ENCODE measurements at regions not wholly inside any gene's neighbourhood (a gene's known extent, or its start where the extent isn't known, plus 50 kb on each side); places are given as distances from the start of the nearest gene placed in this dataset.

DNA sequence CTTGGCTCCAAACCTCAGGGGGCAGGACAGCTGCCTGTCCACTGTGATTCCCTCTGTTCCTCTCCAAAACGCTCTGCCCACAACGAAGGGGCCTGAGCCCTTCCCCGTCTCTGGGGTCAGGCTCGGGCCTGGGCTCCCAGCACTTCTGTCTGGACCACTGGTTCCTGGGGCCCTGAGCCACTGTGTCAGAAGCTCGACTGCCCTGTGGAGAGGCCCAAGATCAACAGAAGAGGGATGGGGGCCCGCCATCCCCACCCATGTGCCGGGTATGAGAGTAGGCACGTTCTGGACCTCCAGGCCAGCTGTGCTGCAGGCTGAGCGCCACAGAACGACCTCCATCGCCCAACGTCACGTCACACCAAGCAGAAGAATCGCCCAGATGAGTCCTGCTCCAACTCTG lies 119.9 kb upstream of the HS6ST1 start:
- Mint-ChIP-seq H3K27ac (no peak overlapping the region), H3K9me3 (no peaks in the 10 kb centered on the region), H3K4me3 (no peak overlapping the region), H3K36me3 (ENCODE audit: low read depth) (no peaks in the 10 kb centered on the region), H3K27me3 (no peaks in the 10 kb centered on the region), H3K4me1 (no peaks in the 10 kb centered on the region)
- ChIA-PET CTCF (no interaction called here), POLR2A (no interaction called here)
- DNase-seq = no peak

- no peaks in the 10 kb centered on the region for H3K4me1 Mint-ChIP-seq
- no peak overlapping the region for H3K4me3 Mint-ChIP-seq
- peak; percentile 3 for DNase-seq
- CTCF ChIA-PET = no interaction called here
- POLR2A ChIA-PET = no interaction called here
- H3K27me3 Mint-ChIP-seq = no peaks in the 10 kb centered on the region
- no peaks in the 10 kb centered on the region for H3K36me3 Mint-ChIP-seq (ENCODE audit: low read depth)
- H3K9me3 Mint-ChIP-seq = no peaks in the 10 kb centered on the region
- no peak overlapping the region for H3K27ac Mint-ChIP-seq
Measured at GRCh38 chr2:128439031-128439790, 120.5 kb upstream of the HS6ST1 start.

- Mint-ChIP-seq H3K27ac (no peak overlapping the region), H3K4me3 (no peak overlapping the region), H3K9me3 (no peaks in the 10 kb centered on the region), H3K27me3 (no peaks in the 10 kb centered on the region), H3K36me3 (ENCODE audit: low read depth) (no peaks in the 10 kb centered on the region), H3K4me1 (no peaks in the 10 kb centered on the region)
- peak; percentile 3 for DNase-seq
- CTCF ChIA-PET = no interaction called here
- POLR2A ChIA-PET = no interaction called here
Measured at GRCh38 chr2:128439791-128440665, 121.4 kb upstream of the HS6ST1 start.

GRCh38 chr2:128440666-128441340 lies 122.1 kb upstream of the HS6ST1 start:
- no peak overlapping the region for H3K4me3 Mint-ChIP-seq
- ChIA-PET POLR2A (no interaction called here), CTCF (no interaction called here)
- H3K4me1 Mint-ChIP-seq = no peaks in the 10 kb centered on the region
- H3K9me3 Mint-ChIP-seq = no peaks in the 10 kb centered on the region
- peak; percentile 7 for DNase-seq
- no peaks in the 10 kb centered on the region for H3K36me3 Mint-ChIP-seq (ENCODE audit: low read depth)
- H3K27me3 Mint-ChIP-seq = no peaks in the 10 kb centered on the region
- H3K27ac Mint-ChIP-seq = no peak overlapping the region

DNA sequence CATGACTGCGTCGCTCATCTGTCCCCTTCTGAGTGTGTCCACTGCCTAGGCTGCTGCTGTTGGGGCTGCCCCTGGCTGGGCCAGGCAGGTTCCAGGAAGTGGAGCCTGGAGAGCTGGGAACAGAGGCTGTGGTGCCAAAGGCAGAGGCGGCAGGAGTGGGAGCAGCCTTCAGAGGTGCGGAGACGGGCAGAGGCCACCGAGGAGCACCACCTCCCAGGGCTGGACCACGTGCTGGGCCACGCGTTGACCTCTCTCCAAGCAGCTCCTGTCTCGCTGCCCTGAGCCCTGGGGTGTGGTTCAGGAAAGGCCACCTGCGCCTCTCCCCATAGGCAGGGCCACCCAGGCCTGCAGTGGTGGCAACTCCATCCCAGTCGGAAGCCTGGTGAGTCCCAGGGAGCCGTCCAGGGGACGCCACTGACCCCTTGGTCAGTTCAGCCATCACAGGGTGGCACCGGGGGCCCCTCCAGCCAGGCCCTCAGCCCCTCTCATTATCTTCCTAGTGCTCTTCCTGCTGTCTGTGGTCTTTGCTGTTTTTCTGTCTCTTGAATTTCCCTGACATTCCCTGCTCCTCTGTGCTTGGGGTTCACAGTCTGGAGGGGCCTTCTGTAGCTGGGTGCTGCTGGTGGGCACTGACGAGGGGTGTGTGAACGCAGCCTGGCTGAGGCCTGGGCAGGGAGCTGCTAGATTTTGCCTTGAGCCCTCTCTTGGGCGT lies 122.8 kb upstream of the HS6ST1 start:
- Mint-ChIP-seq H3K36me3 (ENCODE audit: low read depth) (no peaks in the 10 kb centered on the region), H3K27me3 (no peaks in the 10 kb centered on the region), H3K4me1 (no peaks in the 10 kb centered on the region), H3K9me3 (no peaks in the 10 kb centered on the region), H3K27ac (no peak overlapping the region), H3K4me3 (no peak overlapping the region)
- DNase-seq = peak; percentile 6
- ChIA-PET CTCF (no interaction called here), POLR2A (no interaction called here)

DNA sequence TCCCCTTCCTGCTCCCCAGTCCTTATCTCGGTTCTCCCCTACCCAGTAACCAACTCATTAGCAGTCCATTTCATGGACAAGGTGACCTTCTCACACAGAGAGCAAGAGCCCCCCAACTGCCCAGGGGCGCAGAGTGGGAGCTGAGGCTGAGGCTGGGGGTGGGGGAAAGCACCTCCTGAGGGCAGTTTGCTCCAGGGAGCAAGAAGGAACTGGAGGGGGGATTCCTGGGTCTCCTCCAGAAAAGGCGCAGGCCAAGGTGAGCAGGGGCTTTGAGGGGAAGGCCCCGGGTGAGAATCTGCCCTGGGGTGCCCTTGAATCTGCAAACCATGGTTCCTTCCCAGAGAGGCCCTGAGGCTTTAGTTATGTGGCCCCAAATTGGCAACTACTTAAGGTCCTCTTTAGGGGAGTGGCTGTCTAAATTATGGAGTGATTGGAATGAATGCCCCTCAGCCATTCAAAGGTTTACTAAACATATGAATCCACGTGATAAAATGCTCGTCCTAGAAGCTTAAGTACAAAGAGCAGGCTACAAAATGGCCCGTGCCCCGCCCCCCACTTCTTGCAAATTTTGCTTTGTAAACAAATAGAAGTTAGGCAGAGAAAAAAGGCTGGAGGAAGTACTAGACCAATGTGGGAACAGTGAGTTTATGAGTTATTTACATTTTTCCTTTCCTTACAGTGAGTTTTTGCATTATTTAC lies 123.5 kb upstream of the HS6ST1 start:
- Mint-ChIP-seq H3K27ac (no peak overlapping the region), H3K27me3 (no peaks in the 10 kb centered on the region), H3K4me3 (no peak overlapping the region), H3K36me3 (ENCODE audit: low read depth) (no peaks in the 10 kb centered on the region), H3K9me3 (no peaks in the 10 kb centered on the region), H3K4me1 (no peaks in the 10 kb centered on the region)
- CTCF ChIA-PET = no interaction called here
- POLR2A ChIA-PET = no interaction called here
- peak; percentile 8 for DNase-seq

DNA sequence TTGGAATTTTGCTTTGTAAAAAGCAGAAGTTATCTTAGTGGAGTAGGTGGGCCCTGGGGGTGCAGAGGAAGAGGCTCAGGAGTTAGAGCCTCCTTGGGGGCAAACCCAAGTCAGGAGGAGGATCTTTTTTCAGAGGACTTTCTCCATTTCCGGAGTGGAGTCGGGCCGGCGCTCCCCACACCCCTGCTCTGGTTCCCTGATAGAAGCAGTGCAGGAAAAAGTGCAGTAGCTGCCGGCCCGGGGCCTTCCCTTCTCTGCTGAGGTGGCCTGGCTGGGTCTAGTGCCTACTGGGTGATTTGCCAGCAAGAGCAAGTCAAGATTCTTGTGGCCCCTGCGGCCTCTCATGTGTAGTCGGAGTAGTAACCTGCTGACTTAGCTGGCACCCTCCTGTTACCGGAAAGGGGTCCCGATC lies 124.2 kb upstream of the HS6ST1 start:
- no peaks in the 10 kb centered on the region for H3K9me3 Mint-ChIP-seq
- no peaks in the 10 kb centered on the region for H3K27me3 Mint-ChIP-seq
- POLR2A ChIA-PET = no interaction called here
- CTCF ChIA-PET = no interaction called here
- no peaks in the 10 kb centered on the region for H3K36me3 Mint-ChIP-seq (ENCODE audit: low read depth)
- no peaks in the 10 kb centered on the region for H3K4me1 Mint-ChIP-seq
- H3K4me3 Mint-ChIP-seq = no peak overlapping the region
- H3K27ac Mint-ChIP-seq = no peak overlapping the region
- DNase-seq = peak; percentile 15

GRCh38 chr2:128444121-128444771 lies 125.6 kb upstream of the HS6ST1 start:
- Mint-ChIP-seq H3K27me3 (no peaks in the 10 kb centered on the region), H3K27ac (no peak overlapping the region), H3K4me1 (no peaks in the 10 kb centered on the region), H3K9me3 (no peaks in the 10 kb centered on the region), H3K36me3 (ENCODE audit: low read depth) (no peaks in the 10 kb centered on the region), H3K4me3 (no peak overlapping the region)
- DNase-seq = peak; percentile 13
- ChIA-PET CTCF (no interaction called here), POLR2A (no interaction called here)

DNA sequence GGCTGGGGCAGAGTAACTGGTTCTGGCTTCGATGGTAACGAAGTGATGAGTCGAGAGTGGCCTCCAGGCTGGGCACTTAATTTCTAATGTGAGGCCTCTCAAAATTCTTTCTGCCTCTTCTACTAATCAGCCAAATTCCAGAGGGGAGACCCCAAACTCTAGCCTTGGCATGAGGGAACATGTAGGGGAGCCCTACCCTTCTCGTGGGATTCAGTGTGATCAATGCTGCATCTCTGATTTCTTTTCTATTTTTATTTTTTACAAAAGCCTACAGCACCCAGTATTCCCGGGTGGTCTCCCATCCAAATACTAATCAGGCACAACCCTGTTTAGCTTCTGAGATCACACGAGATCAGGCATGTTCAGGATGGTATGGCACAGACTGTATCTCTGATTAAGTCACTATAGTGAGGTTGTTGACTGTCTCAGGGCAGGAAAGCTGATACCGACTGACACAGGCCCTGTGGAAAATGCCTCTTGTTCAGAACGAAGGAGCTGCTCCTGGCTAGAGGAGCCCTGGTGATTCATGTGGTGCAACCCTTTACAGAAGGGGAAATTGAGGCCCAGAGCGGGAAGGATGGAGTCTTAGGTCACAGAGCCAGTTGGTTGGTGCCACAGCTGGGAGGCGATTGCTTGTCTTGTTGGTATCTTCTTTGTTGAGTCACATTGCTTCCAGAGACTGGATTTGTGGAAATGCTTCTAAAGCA lies 126.3 kb upstream of the HS6ST1 start:
- Mint-ChIP-seq H3K9me3 (no peaks in the 10 kb centered on the region), H3K27me3 (no peaks in the 10 kb centered on the region), H3K4me1 (no peaks in the 10 kb centered on the region), H3K27ac (no peak overlapping the region), H3K36me3 (ENCODE audit: low read depth) (no peaks in the 10 kb centered on the region), H3K4me3 (no peak overlapping the region)
- DNase-seq = no peak
- ChIA-PET CTCF (no interaction called here), POLR2A (no interaction called here)

GRCh38 chr2:128445523-128445900 lies 126.8 kb upstream of the HS6ST1 start:
- DNase-seq = no peak
- ChIA-PET CTCF (no interaction called here), POLR2A (no interaction called here)
- Mint-ChIP-seq H3K4me1 (no peaks in the 10 kb centered on the region), H3K36me3 (ENCODE audit: low read depth) (no peaks in the 10 kb centered on the region), H3K27ac (no peak overlapping the region), H3K27me3 (no peaks in the 10 kb centered on the region), H3K4me3 (no peak overlapping the region), H3K9me3 (no peaks in the 10 kb centered on the region)

DNA sequence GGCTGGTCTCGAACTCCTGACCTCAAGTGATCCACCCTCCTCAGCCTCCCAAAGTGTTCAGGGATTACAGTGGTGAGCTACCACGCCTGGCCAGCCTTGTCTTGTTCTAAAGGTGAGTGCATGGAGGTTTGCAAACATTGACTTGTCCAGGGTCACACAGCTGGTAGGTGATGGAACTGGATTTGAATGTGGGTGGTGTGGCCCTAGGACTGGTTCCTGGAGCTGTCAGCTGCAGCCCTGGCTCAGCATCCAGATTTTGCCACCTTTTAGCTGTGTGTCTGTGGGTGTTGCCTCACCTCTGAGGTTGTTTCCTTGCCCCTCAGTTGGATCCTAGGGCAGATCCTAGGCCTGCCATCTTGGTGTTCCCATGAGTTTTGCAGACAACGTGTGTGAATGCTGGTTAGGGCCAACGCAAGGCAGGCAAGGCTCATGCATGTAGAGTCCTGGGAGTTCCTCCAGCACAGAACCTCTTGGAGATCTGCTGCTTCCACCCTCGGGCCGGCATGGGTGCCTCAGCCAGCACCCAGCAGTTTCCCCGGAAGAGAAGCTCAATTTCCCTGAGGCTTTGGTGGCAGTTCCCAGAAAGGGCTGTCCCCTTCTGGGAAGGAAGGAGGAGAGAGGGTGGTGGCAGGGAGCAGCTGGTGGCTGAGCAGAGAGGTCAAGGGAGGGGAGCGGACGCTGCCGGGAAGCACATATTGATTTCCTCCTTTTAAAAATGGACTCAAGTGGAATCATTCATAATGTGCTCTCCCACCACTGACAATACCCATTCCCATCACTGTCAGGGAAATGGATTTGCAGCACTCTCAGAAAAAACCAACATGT lies 127.6 kb upstream of the HS6ST1 start:
- no peak for DNase-seq
- POLR2A ChIA-PET = no interaction called here
- Mint-ChIP-seq H3K4me1 (no peaks in the 10 kb centered on the region), H3K9me3 (no peaks in the 10 kb centered on the region), H3K27ac (no peak overlapping the region), H3K36me3 (ENCODE audit: low read depth) (no peaks in the 10 kb centered on the region), H3K27me3 (no peaks in the 10 kb centered on the region), H3K4me3 (no peak overlapping the region)
- CTCF ChIA-PET = no interaction called here

All from activated CD4-positive, alpha-beta memory T cell treated with anti-CD3 and anti-CD28 coated beads, Interleukin-2, amount 10 ng/mL, durations not matched to agents 7 days and 5 days (primary cell).